K562 (cell line): ENCODE measurements at regions not wholly inside any gene's neighbourhood (a gene's known extent, or its start where the extent isn't known, plus 50 kb on each side); places are given as distances from the start of the nearest gene placed in this dataset.

Experiments
- ATAC-seq: fragments of 200-7000 bp; cut with Tn5 transposase; 3 replicates; pipeline ENCODE4 v1.9.1; 2020; ENCODE audit warnings: moderate library complexity
- BruUV-seq: library from RNA; stranded (reverse); fragments of 400-500 nt; replicated peaks from 2 replicates; lab custom pipeline; 2021; lab: Mats Ljungman, UMichigan
- CTCF ChIA-PET: fragments of 300-600 bp; formaldehyde crosslinking; extraction: SDS; loops from one replicate; lab custom pipeline; 2021; ENCODE audit warnings: low intra/inter-chr PET ratio; lab: Yijun Ruan, JAX
- POLR2A ChIA-PET: fragments of 300-600, 350-650 bp; sonication (Branson Sonifier 250); formaldehyde crosslinking; extraction: SDS; loops from one replicate; lab custom pipeline; 2021; ENCODE audit warnings: antibody characterized with exemption, inconsistent platforms; lab: Yijun Ruan, JAX
- DNase-seq, 4 experiments: peaks; one replicate each; pipeline versions ENCODE4 v3.0.0 to v3.0.0-alpha.2; 2011 to 2018; ENCODE audit warnings: low spot score in 3 of 4, mixed read lengths in 3 of 4; ENCODE audit errors: extremely low read depth in 1 of 4
- FAIRE-seq: peaks from 2 replicates; lab custom pipeline; 2011; peaks lifted over from hg19 to GRCh38; lab: Jason Lieb, UNC
- H2AFZ ChIP-seq: 2 replicates; pipeline ENCODE4 v1.6.0; 2011; ENCODE audit warnings: low read depth, low read length, control low read depth, inconsistent platforms
- H3K27ac ChIP-seq: fragments of 200-600 bp; 3 replicates; pipeline ENCODE4 v1.8.0; 2011; ENCODE audit warnings: low read depth, mild to moderate bottlenecking, control low read depth, inconsistent platforms, low read length, moderate library complexity, mixed read lengths; ENCODE audit errors: extremely low read depth
- H3K27me3 ChIP-seq, 2 experiments: fragments of 300-600 bp in 1 of 2; 2 replicates in 1 of 2; 3 replicates in 1 of 2; pipeline versions ENCODE4 v1.6.0 to v1.8.0; 2011; ENCODE audit warnings: inconsistent platforms in 2 of 2, low read length in 2 of 2, mild to moderate bottlenecking in 1 of 2, mixed read lengths in 1 of 2, moderate library complexity in 1 of 2; ENCODE audit not compliant: control insufficient read depth in 2 of 2, insufficient read depth in 2 of 2
- H3K36me3 ChIP-seq: fragments of 300-600 bp; 3 replicates; pipeline ENCODE4 v1.8.0; 2011; ENCODE audit warnings: mild to moderate bottlenecking, low read length, inconsistent platforms; ENCODE audit not compliant: control insufficient read depth, insufficient read depth
- H3K4me1 ChIP-seq, 2 experiments: fragments of 200-600 bp in 1 of 2; replicated peaks in 1 of 2; 2 replicates in 1 of 2; 3 replicates in 1 of 2; pipeline versions ENCODE4 v1.5.1 to v1.8.0; 2011; ENCODE audit warnings: inconsistent platforms in 2 of 2, low read length in 2 of 2, mild to moderate bottlenecking in 1 of 2, mixed read lengths in 1 of 2, moderate library complexity in 1 of 2; ENCODE audit not compliant: control insufficient read depth in 2 of 2, insufficient read depth in 2 of 2
- H3K4me2 ChIP-seq: 2 replicates; pipeline ENCODE4 v1.6.1; 2011; ENCODE audit warnings: low read length, control low read depth, inconsistent platforms, mixed read lengths; ENCODE audit not compliant: insufficient read depth
- H3K4me3 ChIP-seq: fragments of 200-600 bp; sonication (generic), shearing (Covaris generic); 2 replicates; pipeline ENCODE4 v1.5.1; 2016; ENCODE audit warnings: control low read depth, inconsistent platforms
- H3K79me2 ChIP-seq: fragments of 200-600 bp; 3 replicates; pipeline ENCODE4 v1.8.0; 2011; ENCODE audit warnings: low read length, inconsistent platforms; ENCODE audit not compliant: control insufficient read depth, insufficient read depth
- H3K9ac ChIP-seq, 2 experiments: 2 replicates each; pipeline versions ENCODE4 v1.6.0 to v1.6.1; 2011; ENCODE audit warnings: low read depth in 2 of 2, low read length in 2 of 2, control low read depth in 1 of 2, inconsistent platforms in 1 of 2, mild to moderate bottlenecking in 1 of 2, mixed read lengths in 1 of 2; ENCODE audit not compliant: insufficient read depth in 1 of 2
- H3K9me1 ChIP-seq: one replicate; pipeline ENCODE4 v1.6.0; 2011; ENCODE audit warnings: inconsistent platforms, mild to moderate bottlenecking, low read length, moderate library complexity; ENCODE audit not compliant: control insufficient read depth, insufficient read depth
- H3K9me3 ChIP-seq: replicated peaks from 2 replicates; pipeline ENCODE4 v1.5.1; 2011; ENCODE audit warnings: low read depth, low read length, inconsistent platforms; ENCODE audit not compliant: control insufficient read depth, insufficient read depth
- H4K20me1 ChIP-seq: replicated peaks from 2 replicates; pipeline ENCODE4 v1.6.1; 2011; ENCODE audit warnings: low read length, inconsistent platforms, mixed read lengths; ENCODE audit not compliant: control insufficient read depth, insufficient read depth
- CBX1 ChIP-seq: sonication (generic); IDR thresholded peaks from 2 replicates; pipeline ENCODE4 v1.6.1; 2016; ENCODE audit warnings: antibody characterized with exemption, low read depth, mild to moderate bottlenecking
- IFI16 ChIP-seq: fragments of 250-450 bp; sonication (Bioruptor Pico); IDR thresholded peaks from 2 replicates; pipeline ENCODE4 v2.1.2; 2022; ENCODE audit warnings: mild to moderate bottlenecking, inconsistent platforms
- KLF6 ChIP-seq: fragments of 250-450 bp; sonication (Bioruptor Pico); IDR thresholded peaks from 2 replicates; pipeline ENCODE4 v1.4.0; 2020; ENCODE audit warnings: mild to moderate bottlenecking, moderate library complexity, borderline replicate concordance
- MYC ChIP-seq, 2 experiments: fragments of 250-450 bp in 1 of 2; sonication (Bioruptor Pico) in 1 of 2; IDR thresholded peaks; 2 replicates each; pipeline versions ENCODE4 v1.5.1 to v1.6.1; 2012 to 2021; ENCODE audit warnings: low read depth in 2 of 2, borderline replicate concordance in 1 of 2, improper control_type of control experiment in 1 of 2, low read length in 1 of 2, mild to moderate bottlenecking in 1 of 2, moderate library complexity in 1 of 2
- PHTF2 ChIP-seq: fragments of 250-450 bp; sonication (Bioruptor Pico); IDR thresholded peaks from 2 replicates; pipeline ENCODE4 v1.5.0; 2021; ENCODE audit warnings: mild to moderate bottlenecking
- RBM15 ChIP-seq: fragments of 200-400 bp; formaldehyde crosslinking; IDR thresholded peaks from 2 replicates; pipeline ENCODE4 v1.6.1; 2018; ENCODE audit warnings: mild to moderate bottlenecking, low read length, moderate library complexity; ENCODE audit not compliant: insufficient read depth
- RUNX1 ChIP-seq: sonication (generic); IDR thresholded peaks from 2 replicates; pipeline ENCODE4 v1.6.1; 2016; ENCODE audit warnings: antibody characterized with exemption, low read depth
- SMARCB1 ChIP-seq: IDR thresholded peaks from 2 replicates; pipeline ENCODE4 v1.6.1; 2011; ENCODE audit warnings: improper control_type of control experiment, low read depth; ENCODE audit not compliant: insufficient read length
- SOX6 ChIP-seq: fragments of 450-650 bp; IDR thresholded peaks from 2 replicates; pipeline ENCODE4 v1.6.1; 2014; ENCODE audit warnings: mild to moderate bottlenecking
- ZNF217 ChIP-seq: sonication (generic); formaldehyde crosslinking; IDR thresholded peaks from 2 replicates; pipeline ENCODE4 v1.8.0; 2022; ENCODE audit warnings: mild to moderate bottlenecking, missing genetic modification reagents
- ZNF764 ChIP-seq: fragments of 250-450 bp; sonication (Bioruptor Pico); IDR thresholded peaks from 2 replicates; pipeline ENCODE4 v1.4.0; 2020; ENCODE audit warnings: low read depth, mild to moderate bottlenecking, moderate library complexity
- WGBS: fragments of 100-300 bp; shearing (Covaris generic); methylation state at CpG from one replicate; pipeline ENCODE4 v1.1.6; 2016; ENCODE audit warnings: low coverage, mixed read lengths; ENCODE audit not compliant: insufficient coverage; ENCODE audit errors: missing lambda C conversion rate; 5-methylcytosine and 5-hydroxymethylcytosine counted together
- in situ Hi-C: fragments of 300-500 bp; cut with MboI; formaldehyde crosslinking; loops from 4 replicates; pipeline ENCODE4 v1.15.0; 2018; ENCODE audit warnings: inconsistent platforms, mixed read lengths
- intact Hi-C: fragments of 100-400 bp; cut with micrococcal nuclease; formaldehyde crosslinking; loops from 2 replicates; pipeline ENCODE4 v1.14.2; 2022
- TF ChIP-seq, protein P1 (sequence below): fragments of 250-450 bp; sonication (Bioruptor Pico); IDR thresholded peaks from 2 replicates; pipeline ENCODE4 v1.5.0; 2022; ENCODE audit warnings: mild to moderate bottlenecking
- TF ChIP-seq, protein P2 (sequence below): fragments of 250-450 bp; sonication (Bioruptor Pico); IDR thresholded peaks from 2 replicates; pipeline ENCODE4 v1.4.0; 2020; ENCODE audit warnings: mild to moderate bottlenecking, moderate library complexity
- TF ChIP-seq, protein P3 (sequence below): fragments of 250-450 bp; sonication (Bioruptor Pico); IDR thresholded peaks from 2 replicates; pipeline ENCODE4 v1.4.0; 2020; ENCODE audit warnings: mild to moderate bottlenecking, moderate library complexity

DNA sequence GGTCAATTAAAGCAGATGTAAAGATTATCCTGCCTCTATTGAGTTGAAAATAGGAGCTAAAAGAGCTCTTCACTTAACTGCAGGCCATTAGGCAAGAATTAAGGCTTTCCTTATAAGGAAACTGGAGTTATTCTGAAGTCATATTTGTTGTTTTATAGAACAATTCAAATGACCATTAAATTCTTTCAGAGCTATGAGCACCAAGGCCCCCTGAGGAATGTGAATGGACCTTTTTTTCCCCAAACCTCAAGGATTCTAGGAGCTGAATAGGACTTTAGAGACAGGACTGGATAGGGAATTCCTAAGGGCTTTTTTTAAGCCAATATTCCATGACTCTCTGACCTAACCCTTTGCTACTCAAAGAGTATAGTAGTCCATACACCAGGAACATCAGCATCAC is 565.7 kb upstream of the BTBD3 start (continued):
- TF ChIP-seq, protein P1, sequence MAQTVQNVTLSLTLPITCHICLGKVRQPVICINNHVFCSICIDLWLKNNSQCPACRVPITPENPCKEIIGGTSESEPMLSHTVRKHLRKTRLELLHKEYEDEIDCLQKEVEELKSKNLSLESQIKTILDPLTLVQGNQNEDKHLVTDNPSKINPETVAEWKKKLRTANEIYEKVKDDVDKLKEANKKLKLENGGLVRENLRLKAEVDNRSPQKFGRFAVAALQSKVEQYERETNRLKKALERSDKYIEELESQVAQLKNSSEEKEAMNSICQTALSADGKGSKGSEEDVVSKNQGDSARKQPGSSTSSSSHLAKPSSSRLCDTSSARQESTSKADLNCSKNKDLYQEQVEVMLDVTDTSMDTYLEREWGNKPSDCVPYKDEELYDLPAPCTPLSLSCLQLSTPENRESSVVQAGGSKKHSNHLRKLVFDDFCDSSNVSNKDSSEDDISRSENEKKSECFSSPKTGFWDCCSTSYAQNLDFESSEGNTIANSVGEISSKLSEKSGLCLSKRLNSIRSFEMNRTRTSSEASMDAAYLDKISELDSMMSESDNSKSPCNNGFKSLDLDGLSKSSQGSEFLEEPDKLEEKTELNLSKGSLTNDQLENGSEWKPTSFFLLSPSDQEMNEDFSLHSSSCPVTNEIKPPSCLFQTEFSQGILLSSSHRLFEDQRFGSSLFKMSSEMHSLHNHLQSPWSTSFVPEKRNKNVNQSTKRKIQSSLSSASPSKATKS (CRISPR knock-in tag) = no peak
- no peak for TF ChIP-seq ZNF217 (CRISPR knock-in tag)
- TF ChIP-seq, protein P2, sequence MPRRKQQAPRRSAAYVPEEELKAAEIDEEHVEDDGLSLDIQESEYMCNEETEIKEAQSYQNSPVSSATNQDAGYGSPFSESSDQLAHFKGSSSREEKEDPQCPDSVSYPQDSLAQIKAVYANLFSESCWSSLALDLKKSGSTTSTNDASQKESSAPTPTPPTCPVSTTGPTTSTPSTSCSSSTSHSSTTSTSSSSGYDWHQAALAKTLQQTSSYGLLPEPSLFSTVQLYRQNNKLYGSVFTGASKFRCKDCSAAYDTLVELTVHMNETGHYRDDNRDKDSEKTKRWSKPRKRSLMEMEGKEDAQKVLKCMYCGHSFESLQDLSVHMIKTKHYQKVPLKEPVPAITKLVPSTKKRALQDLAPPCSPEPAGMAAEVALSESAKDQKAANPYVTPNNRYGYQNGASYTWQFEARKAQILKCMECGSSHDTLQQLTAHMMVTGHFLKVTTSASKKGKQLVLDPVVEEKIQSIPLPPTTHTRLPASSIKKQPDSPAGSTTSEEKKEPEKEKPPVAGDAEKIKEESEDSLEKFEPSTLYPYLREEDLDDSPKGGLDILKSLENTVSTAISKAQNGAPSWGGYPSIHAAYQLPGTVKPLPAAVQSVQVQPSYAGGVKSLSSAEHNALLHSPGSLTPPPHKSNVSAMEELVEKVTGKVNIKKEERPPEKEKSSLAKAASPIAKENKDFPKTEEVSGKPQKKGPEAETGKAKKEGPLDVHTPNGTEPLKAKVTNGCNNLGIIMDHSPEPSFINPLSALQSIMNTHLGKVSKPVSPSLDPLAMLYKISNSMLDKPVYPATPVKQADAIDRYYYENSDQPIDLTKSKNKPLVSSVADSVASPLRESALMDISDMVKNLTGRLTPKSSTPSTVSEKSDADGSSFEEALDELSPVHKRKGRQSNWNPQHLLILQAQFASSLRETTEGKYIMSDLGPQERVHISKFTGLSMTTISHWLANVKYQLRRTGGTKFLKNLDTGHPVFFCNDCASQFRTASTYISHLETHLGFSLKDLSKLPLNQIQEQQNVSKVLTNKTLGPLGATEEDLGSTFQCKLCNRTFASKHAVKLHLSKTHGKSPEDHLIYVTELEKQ (CRISPR knock-in tag) = no peak

DNA sequence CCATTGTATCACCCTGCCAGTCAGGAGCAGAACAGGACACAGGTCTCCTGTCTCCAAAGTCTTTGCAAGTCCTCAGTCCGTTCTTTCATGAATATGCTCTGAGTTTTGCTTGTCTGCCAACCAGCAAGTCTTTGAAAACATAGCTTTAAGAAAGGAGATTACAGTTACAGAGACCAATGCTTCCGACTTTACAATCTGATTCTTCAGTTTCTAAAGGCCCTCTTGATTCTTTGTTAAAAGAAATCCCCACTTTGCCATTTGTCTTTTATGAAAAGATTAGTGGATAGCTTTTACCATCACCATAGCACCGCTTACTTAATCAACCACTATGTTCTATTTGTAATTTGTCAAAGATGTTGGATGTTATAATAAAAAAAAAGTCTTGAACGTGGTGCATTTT is 562.8 kb upstream of the BTBD3 start:
- Histone ChIP-seq H2AFZ (no peak overlapping the region), H3K4me1 (no peaks in the 10 kb centered on the region), H3K27me3 (no peaks in the 10 kb centered on the region), H3K27ac (no peak overlapping the region), H3K4me3 (no peak overlapping the region), H3K9ac (no peak overlapping the region), H3K79me2 (no peaks in the 10 kb centered on the region), H3K9me3 (no peaks in the 10 kb centered on the region), H3K36me3 (no peaks in the 10 kb centered on the region), H3K4me2 (no peak overlapping the region), H4K20me1 (no peaks in the 10 kb centered on the region), H3K9me1 (no peaks in the 10 kb centered on the region)
- intact Hi-C loops (no loop called here), in situ Hi-C loops (no loop called here)
- ChIA-PET POLR2A (interaction anchor here (0.7 kb wide), 1 partner anchor 568 kb away, joined by 3 read pairs; no protein-coding TSS in a partner anchor), CTCF (no interaction called here)
- BruUV-seq = no TSS peak
- no peak for ATAC-seq
- no peak for DNase-seq
- FAIRE-seq = no peak
- 0% methylated on average over 4 of the region's 4 CpGs for WGBS
- TF ChIP-seq MYC (IDR thresholded peaks at IDR 0.05; ENCODE audit: low read depth, low read length) = no peak
- TF ChIP-seq MYC (CRISPR knock-in tag; IDR thresholded peaks at IDR 0.05; ENCODE audit: borderline replicate concordance, low read depth) = no peak
- TF ChIP-seq, protein P3, sequence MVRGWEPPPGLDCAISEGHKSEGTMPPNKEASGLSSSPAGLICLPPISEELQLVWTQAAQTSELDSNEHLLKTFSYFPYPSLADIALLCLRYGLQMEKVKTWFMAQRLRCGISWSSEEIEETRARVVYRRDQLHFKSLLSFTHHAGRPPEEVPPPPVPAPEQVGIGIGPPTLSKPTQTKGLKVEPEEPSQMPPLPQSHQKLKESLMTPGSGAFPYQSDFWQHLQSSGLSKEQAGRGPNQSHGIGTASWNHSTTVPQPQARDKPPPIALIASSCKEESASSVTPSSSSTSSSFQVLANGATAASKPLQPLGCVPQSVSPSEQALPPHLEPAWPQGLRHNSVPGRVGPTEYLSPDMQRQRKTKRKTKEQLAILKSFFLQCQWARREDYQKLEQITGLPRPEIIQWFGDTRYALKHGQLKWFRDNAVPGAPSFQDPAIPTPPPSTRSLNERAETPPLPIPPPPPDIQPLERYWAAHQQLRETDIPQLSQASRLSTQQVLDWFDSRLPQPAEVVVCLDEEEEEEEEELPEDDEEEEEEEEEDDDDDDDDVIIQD (CRISPR knock-in tag) = no peak
- TF ChIP-seq SMARCB1 = no peak
- no peak for TF ChIP-seq KLF6 (CRISPR knock-in tag)
- TF ChIP-seq SOX6 = no peak
- TF ChIP-seq CBX1 = no peak
- no peak for TF ChIP-seq ZNF764
- TF ChIP-seq PHTF2 (CRISPR knock-in tag) = no peak
- TF ChIP-seq IFI16 (CRISPR knock-in tag) = no peak
- TF ChIP-seq RUNX1 = no peak
- TF ChIP-seq RBM15 = no peak
